ENCODE measurements at regions not wholly inside any gene's neighbourhood (a gene's known extent, or its start where the extent isn't known, plus 50 kb on each side); places are given as distances from the start of the nearest gene placed in this dataset.

GRCh38 chr18:73749304-73749703 is 398.3 kb downstream of the FBXO15 start:
- TF ChIP-seq POLR2AphosphoS5 (IDR thresholded peaks at IDR 0.05), result no peak
- TF ChIP-seq CTCF (IDR thresholded peaks at IDR 0.05), result no peak
